ENCODE measurements at regions not wholly inside any gene's neighbourhood (a gene's known extent, or its start where the extent isn't known, plus 50 kb on each side); places are given as distances from the start of the nearest gene placed in this dataset.

- no peaks in the 10 kb centered on the region for H3K9me3 ChIP-seq (ENCODE audit: low read length)
- ChIA-PET POLR2A (ENCODE audit: unreplicated experiment) (no interaction called here), CTCF (no interaction called here)
- no peak overlapping the region for H3K9ac ChIP-seq (ENCODE audit: low read length)
- intact Hi-C loops (cut with micrococcal nuclease): loop anchor here (5.0 to 10.0 kb wide), 5 partner anchors 158 to 852 kb away; no protein-coding TSS in a partner anchor
- no peaks in the 10 kb centered on the region for H3K27me3 ChIP-seq (ENCODE audit: low read length)
- peaks cover 43% of the 10 kb centered on the region for H3K4me1 ChIP-seq (ENCODE audit: insufficient read depth, low read length)
- H3F3A ChIP-seq (ENCODE audit: low read length, unreplicated experiment): peaks cover 18% of the 10 kb centered on the region
- H2AFZ ChIP-seq (ENCODE audit: low read length): no peak overlapping the region
- BruUV-seq (replicated peaks): no TSS peak
- H3K36me3 ChIP-seq (ENCODE audit: low read depth, low read length): no peaks in the 10 kb centered on the region
- no peaks in the 10 kb centered on the region for H3K79me2 ChIP-seq (ENCODE audit: low read length)
- no peaks in the 10 kb centered on the region for H4K20me1 ChIP-seq (ENCODE audit: low read length)
- ATAC-seq (no peak), DNase-seq (peak; percentile 32)
- TF ChIP-seq EZH2 (IDR thresholded peaks at IDR 0.05; ENCODE audit: low read length, unreplicated experiment) (no peak), EZH2phosphoT487 (IDR thresholded peaks at IDR 0.05; ENCODE audit: borderline replicate concordance, low read length) (no peak)
- TF ChIP-seq, protein P1, sequence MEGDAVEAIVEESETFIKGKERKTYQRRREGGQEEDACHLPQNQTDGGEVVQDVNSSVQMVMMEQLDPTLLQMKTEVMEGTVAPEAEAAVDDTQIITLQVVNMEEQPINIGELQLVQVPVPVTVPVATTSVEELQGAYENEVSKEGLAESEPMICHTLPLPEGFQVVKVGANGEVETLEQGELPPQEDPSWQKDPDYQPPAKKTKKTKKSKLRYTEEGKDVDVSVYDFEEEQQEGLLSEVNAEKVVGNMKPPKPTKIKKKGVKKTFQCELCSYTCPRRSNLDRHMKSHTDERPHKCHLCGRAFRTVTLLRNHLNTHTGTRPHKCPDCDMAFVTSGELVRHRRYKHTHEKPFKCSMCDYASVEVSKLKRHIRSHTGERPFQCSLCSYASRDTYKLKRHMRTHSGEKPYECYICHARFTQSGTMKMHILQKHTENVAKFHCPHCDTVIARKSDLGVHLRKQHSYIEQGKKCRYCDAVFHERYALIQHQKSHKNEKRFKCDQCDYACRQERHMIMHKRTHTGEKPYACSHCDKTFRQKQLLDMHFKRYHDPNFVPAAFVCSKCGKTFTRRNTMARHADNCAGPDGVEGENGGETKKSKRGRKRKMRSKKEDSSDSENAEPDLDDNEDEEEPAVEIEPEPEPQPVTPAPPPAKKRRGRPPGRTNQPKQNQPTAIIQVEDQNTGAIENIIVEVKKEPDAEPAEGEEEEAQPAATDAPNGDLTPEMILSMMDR (conservative IDR thresholded peaks at IDR 0.05; ENCODE audit: low read depth, low read length): no peak
- no peak overlapping the region for H3K4me3 ChIP-seq (ENCODE audit: low read length)
- H3K4me2 ChIP-seq (ENCODE audit: low read length): peak overlapping the region; percentile 14; the same call in 1 of the 2 replicates
- no peak overlapping the region for H3K27ac ChIP-seq (ENCODE audit: low read length)
- H3K9me2 ChIP-seq (replicated peaks; ENCODE audit: low read length): no peaks in the 10 kb centered on the region
These were observed 274.4 kb upstream of the FMN2 start for GRCh38 chr1:239817276-239817675.

DNA sequence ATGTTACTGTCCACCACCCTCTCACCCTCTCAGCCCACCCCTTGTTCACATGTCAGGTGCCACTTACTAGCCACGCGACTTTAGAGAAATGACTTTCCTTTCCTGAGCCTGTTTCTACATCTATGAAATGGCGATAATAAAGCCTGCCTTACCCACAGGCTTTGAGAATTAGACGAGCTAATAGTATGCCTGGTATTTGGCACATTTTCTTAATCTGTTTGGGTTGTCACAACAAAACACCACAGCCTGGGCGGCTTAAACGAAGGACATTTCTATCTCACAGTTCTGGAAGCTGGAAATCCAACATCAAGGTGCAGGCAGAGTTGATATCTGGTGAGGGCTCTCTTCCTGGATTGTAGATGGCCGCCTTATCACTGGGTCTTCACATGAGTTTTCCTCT lies 273.9 kb upstream of the FMN2 start:
- Histone ChIP-seq H3K9ac (ENCODE audit: low read length) (no peak overlapping the region), H3K4me2 (ENCODE audit: low read length) (no peak overlapping the region), H3K27me3 (ENCODE audit: low read length) (no peaks in the 10 kb centered on the region), H3K4me1 (ENCODE audit: insufficient read depth, low read length) (peaks cover 39% of the 10 kb centered on the region), H4K20me1 (ENCODE audit: low read length) (no peaks in the 10 kb centered on the region), H3K9me3 (ENCODE audit: low read length) (no peaks in the 10 kb centered on the region), H3K4me3 (ENCODE audit: low read length) (no peak overlapping the region), H3K79me2 (ENCODE audit: low read length) (no peaks in the 10 kb centered on the region), H3F3A (ENCODE audit: low read length, unreplicated experiment) (peaks cover 18% of the 10 kb centered on the region), H2AFZ (ENCODE audit: low read length) (no peak overlapping the region), H3K36me3 (ENCODE audit: low read depth, low read length) (no peaks in the 10 kb centered on the region), H3K9me2 (replicated peaks; ENCODE audit: low read length) (no peaks in the 10 kb centered on the region), H3K27ac (ENCODE audit: low read length) (no peak overlapping the region)
- intact Hi-C loops (cut with micrococcal nuclease): loop anchor here (5.0 to 10.0 kb wide), 5 partner anchors 157 to 853 kb away; no protein-coding TSS in a partner anchor
- no TSS peak for BruUV-seq (replicated peaks)
- CTCF ChIA-PET: no interaction called here
- DNase-seq (no peak), ATAC-seq (no peak)
- TF ChIP-seq, protein P1 (conservative IDR thresholded peaks at IDR 0.05; ENCODE audit: low read depth, low read length): no peak
- TF ChIP-seq EZH2 (IDR thresholded peaks at IDR 0.05; ENCODE audit: low read length, unreplicated experiment) (no peak), EZH2phosphoT487 (IDR thresholded peaks at IDR 0.05; ENCODE audit: borderline replicate concordance, low read length) (no peak)
- POLR2A ChIA-PET (ENCODE audit: unreplicated experiment): no interaction called here

DNA sequence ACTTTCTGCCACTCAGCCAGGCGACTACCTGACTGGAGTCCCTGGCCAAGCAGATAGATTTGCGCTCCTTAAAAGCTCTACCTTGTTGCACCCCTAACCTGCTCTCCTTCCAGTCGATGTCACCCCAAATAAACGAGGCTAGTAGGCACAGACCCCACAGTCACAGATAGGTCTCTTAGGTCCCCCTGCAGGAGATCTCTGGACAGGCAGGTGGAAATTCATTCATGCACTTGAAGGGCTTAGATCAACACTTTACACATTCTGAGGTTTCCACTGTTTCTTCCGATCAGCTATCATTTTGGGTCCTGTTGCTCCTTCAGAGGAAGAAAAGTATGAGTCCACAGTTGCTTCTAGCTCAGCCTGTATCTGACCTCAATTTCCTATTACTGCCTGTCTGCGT lies 272.6 kb upstream of the FMN2 start:
- ATAC-seq (no peak), DNase-seq (no peak)
- BruUV-seq (replicated peaks): no TSS peak
- ChIA-PET POLR2A (ENCODE audit: unreplicated experiment) (no interaction called here), CTCF (interaction anchor here (1.5 kb wide), 1 partner anchor 79 kb away, joined by 4 read pairs; no protein-coding TSS in a partner anchor)
- intact Hi-C loops (cut with micrococcal nuclease): loop anchor here (5.0 to 10.0 kb wide), 5 partner anchors 156 to 854 kb away; no protein-coding TSS in a partner anchor
- H3F3A ChIP-seq (ENCODE audit: low read length, unreplicated experiment): peaks cover 18% of the 10 kb centered on the region
- no peaks in the 10 kb centered on the region for H3K27me3 ChIP-seq (ENCODE audit: low read length)
- no peaks in the 10 kb centered on the region for H3K9me3 ChIP-seq (ENCODE audit: low read length)
- H3K4me3 ChIP-seq (ENCODE audit: low read length): no peak overlapping the region
- no peaks in the 10 kb centered on the region for H3K36me3 ChIP-seq (ENCODE audit: low read depth, low read length)
- H3K79me2 ChIP-seq (ENCODE audit: low read length): no peaks in the 10 kb centered on the region
- no peaks in the 10 kb centered on the region for H3K9me2 ChIP-seq (replicated peaks; ENCODE audit: low read length)
- H2AFZ ChIP-seq (ENCODE audit: low read length): no peak overlapping the region
- no peak overlapping the region for H3K27ac ChIP-seq (ENCODE audit: low read length)
- TF ChIP-seq EZH2phosphoT487 (IDR thresholded peaks at IDR 0.05; ENCODE audit: borderline replicate concordance, low read length) (no peak), EZH2 (IDR thresholded peaks at IDR 0.05; ENCODE audit: low read length, unreplicated experiment) (no peak)
- TF ChIP-seq, protein P1 (conservative IDR thresholded peaks at IDR 0.05; ENCODE audit: low read depth, low read length): peak; percentile 50
- H3K4me2 ChIP-seq (ENCODE audit: low read length): no peak overlapping the region
- H3K9ac ChIP-seq (ENCODE audit: low read length): no peak overlapping the region
- H3K4me1 ChIP-seq (ENCODE audit: insufficient read depth, low read length): peaks cover 35% of the 10 kb centered on the region
- H4K20me1 ChIP-seq (ENCODE audit: low read length): no peaks in the 10 kb centered on the region

All from PC-3 (cell line).